Right lobe of liver (tissue), 4 donors: ENCODE measurements at regions not wholly inside any gene's neighbourhood (a gene's known extent, or its start where the extent isn't known, plus 50 kb on each side); places are given as distances from the start of the nearest gene placed in this dataset.

Experiments
- CTCF ChIP-seq, 4 donors: fragments of 200-600 bp in 3 of 4; fragments of 450-650 bp in 1 of 4; IDR thresholded peaks; one replicate each; pipeline versions ENCODE4 v1.5.1 to v1.8.0; 2016 to 2022; ENCODE audit warnings: antibody characterized with exemption in 4 of 4, mild to moderate bottlenecking in 2 of 4
- POLR2A ChIP-seq: fragments of 450-650 bp; IDR thresholded peaks from one replicate; pipeline ENCODE4 v1.6.1; 2017; ENCODE audit warnings: antibody characterized with exemption, mild to moderate bottlenecking
- donor health status: DM: no; HTN: no; CAD: no.
- donor health status: DM: no; HTN: no; CAD: no.
- donor health status: DM: no; HTN: yes; CAD: no.

DNA sequence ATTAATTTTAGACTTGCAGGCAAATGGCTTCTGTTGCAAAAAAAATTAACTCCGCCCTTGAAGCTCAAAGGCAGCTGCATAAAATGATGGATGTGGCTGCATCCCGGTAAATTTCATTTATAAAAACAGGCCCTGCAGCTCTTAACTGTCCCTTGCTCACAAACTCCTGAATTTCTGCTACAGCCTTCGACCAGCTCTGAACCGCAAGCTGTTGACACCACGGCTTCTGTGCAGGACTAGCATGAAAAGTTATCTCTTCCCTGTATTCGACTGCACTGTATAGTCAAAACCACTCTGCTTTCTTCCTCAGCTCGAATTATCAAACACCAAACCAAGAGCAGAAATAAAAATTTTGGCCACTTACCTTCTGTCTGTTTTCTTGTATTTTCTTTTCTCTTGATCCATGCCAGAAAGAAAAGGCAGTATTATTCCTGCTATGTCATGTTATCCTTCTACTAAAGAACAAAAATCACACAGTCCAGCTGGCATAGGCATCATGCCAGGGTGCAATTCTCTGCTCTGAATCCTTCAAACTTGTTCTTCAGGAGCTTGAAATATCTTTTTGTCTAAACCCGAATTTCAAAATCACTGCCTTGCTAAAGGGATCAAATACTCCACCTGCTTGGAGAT, 195.5 kb upstream of the NCAM2 start:
- TF ChIP-seq CTCF (IDR thresholded peaks at IDR 0.05) (no peak), POLR2A (no peak)
